Peyer's patch (tissue), 2 donors: ENCODE measurements at regions not wholly inside any gene's neighbourhood (a gene's known extent, or its start where the extent isn't known, plus 50 kb on each side); places are given as distances from the start of the nearest gene placed in this dataset.

Source experiments
- small RNA-seq, 2 donors: library from RNA; depleted of rRNA; stranded (forward); fragments of <200 nt; gene quantifications; one replicate each; pipeline ENCODE3, GENCODE V24; 2016

Small RNA genes in the stretch of these regions (small RNA-seq; reads per million reads assigned to genes)
- 0 reads per million in 2 donors for gene RF00019
- 0 reads per million in 2 donors for gene RF00571
- gene RNA5SP208, result 0 to 0.06 reads per million in 2 donors
- gene RNU6-280P, result 0 reads per million in 2 donors
- gene RNU7-66P, result 0 reads per million in 2 donors
